ENCODE measurements at regions not wholly inside any gene's neighbourhood (a gene's known extent, or its start where the extent isn't known, plus 50 kb on each side); places are given as distances from the start of the nearest gene placed in this dataset.

DNA sequence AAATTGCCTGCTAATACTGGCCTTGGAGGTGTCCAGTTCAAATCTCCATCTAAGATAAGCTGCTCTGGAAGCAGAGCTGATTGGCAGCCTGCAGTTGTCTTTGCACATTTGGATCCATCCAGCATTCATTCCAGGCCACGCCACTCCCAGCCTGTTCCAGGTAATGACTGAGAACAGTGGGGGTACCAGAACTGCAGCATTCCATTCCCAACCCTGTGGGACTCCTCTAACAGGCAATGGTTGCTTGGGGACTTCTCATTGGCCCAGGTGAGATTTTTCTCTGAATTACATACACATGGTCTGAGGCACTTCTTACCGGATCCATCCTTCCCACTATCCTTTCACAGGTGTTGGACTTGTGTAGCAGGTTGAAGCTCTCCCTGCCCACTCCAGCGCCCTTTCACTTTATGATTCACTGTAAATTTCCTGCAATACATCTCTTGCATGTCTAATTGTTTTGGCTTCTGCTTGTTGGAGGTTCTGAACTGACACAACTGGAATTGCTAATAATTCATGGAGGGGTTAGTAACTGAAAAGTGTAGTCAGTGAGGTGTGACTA is 206.1 kb upstream of the ZFHX3 start:
- Histone ChIP-seq H3K4me3 (ENCODE audit: insufficient read depth, low read length) (no peak overlapping the region), H4K20me1 (ENCODE audit: insufficient read depth, low read length) (no peaks in the 10 kb centered on the region), H3K9me3 (ENCODE audit: low read depth, low read length) (no peaks in the 10 kb centered on the region), H3K36me3 (ENCODE audit: insufficient read depth, low read length) (no peaks in the 10 kb centered on the region), H3K27ac (ENCODE audit: low read depth, low read length) (no peak overlapping the region), H3K4me1 (ENCODE audit: insufficient read depth, low read length) (no peaks in the 10 kb centered on the region), H3K27me3 (ENCODE audit: insufficient read depth, low read length) (no peaks in the 10 kb centered on the region), H2AFZ (ENCODE audit: low read length) (no peak overlapping the region), H3K79me2 (ENCODE audit: insufficient read depth, low read length) (no peaks in the 10 kb centered on the region), H3K4me2 (ENCODE audit: insufficient read depth, low read length) (no peak overlapping the region)
- DNase-seq (ENCODE audit: insufficient read length, low spot score, missing footprints): no peak
- TF ChIP-seq, protein P1, sequence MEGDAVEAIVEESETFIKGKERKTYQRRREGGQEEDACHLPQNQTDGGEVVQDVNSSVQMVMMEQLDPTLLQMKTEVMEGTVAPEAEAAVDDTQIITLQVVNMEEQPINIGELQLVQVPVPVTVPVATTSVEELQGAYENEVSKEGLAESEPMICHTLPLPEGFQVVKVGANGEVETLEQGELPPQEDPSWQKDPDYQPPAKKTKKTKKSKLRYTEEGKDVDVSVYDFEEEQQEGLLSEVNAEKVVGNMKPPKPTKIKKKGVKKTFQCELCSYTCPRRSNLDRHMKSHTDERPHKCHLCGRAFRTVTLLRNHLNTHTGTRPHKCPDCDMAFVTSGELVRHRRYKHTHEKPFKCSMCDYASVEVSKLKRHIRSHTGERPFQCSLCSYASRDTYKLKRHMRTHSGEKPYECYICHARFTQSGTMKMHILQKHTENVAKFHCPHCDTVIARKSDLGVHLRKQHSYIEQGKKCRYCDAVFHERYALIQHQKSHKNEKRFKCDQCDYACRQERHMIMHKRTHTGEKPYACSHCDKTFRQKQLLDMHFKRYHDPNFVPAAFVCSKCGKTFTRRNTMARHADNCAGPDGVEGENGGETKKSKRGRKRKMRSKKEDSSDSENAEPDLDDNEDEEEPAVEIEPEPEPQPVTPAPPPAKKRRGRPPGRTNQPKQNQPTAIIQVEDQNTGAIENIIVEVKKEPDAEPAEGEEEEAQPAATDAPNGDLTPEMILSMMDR (IDR thresholded peaks at IDR 0.05; ENCODE audit: extremely low read depth, low read depth, low read length): no peak

DNA sequence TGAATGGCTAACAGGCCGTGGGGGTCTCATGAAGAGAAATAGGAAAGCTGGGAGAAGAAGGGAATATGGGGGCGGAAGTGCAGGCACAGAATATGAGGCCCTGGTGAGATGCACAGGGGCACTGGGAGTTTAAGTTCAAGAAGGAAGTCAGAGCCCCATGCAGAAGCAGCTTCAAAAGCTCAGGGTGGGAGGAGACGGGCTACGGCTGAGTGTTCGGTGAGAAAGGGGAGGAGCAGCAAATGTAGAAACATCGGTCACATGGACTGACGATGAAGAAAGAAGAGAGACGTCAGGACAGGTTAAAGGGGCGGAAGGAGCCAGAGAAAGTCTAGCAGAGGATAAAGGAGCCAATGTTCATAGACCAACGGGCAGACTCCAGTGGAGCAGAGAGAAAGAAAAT is 204.5 kb upstream of the ZFHX3 start:
- Histone ChIP-seq H3K79me2 (ENCODE audit: insufficient read depth, low read length) (no peaks in the 10 kb centered on the region), H2AFZ (ENCODE audit: low read length) (no peak overlapping the region), H3K4me2 (ENCODE audit: insufficient read depth, low read length) (no peak overlapping the region), H3K4me3 (ENCODE audit: insufficient read depth, low read length) (no peak overlapping the region), H3K27ac (ENCODE audit: low read depth, low read length) (no peak overlapping the region), H3K9me3 (ENCODE audit: low read depth, low read length) (no peaks in the 10 kb centered on the region), H3K36me3 (ENCODE audit: insufficient read depth, low read length) (no peaks in the 10 kb centered on the region), H3K27me3 (ENCODE audit: insufficient read depth, low read length) (no peaks in the 10 kb centered on the region), H4K20me1 (ENCODE audit: insufficient read depth, low read length) (no peaks in the 10 kb centered on the region), H3K4me1 (ENCODE audit: insufficient read depth, low read length) (no peaks in the 10 kb centered on the region)
- TF ChIP-seq, protein P1 (IDR thresholded peaks at IDR 0.05; ENCODE audit: extremely low read depth, low read depth, low read length): no peak
- no peak for DNase-seq (ENCODE audit: insufficient read length, low spot score, missing footprints)

DNA sequence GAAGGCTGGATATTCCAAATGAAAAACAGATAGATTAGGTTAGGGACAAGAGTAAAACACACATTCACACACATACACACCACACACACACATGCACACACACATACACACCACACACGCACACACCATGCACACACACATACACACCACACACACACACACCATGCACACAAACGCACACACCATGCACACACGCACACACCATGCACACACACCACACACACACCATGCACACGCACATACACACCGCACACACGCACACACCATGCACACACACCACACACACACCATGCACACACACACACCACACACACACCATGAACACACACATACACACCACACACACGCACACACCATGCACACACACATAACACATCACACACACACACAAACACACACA is 203.7 kb upstream of the ZFHX3 start:
- Histone ChIP-seq H3K36me3 (ENCODE audit: insufficient read depth, low read length) (no peaks in the 10 kb centered on the region), H3K4me1 (ENCODE audit: insufficient read depth, low read length) (no peaks in the 10 kb centered on the region), H3K4me2 (ENCODE audit: insufficient read depth, low read length) (no peak overlapping the region), H4K20me1 (ENCODE audit: insufficient read depth, low read length) (no peaks in the 10 kb centered on the region), H3K4me3 (ENCODE audit: insufficient read depth, low read length) (no peak overlapping the region), H3K27ac (ENCODE audit: low read depth, low read length) (no peak overlapping the region), H2AFZ (ENCODE audit: low read length) (no peak overlapping the region), H3K27me3 (ENCODE audit: insufficient read depth, low read length) (no peaks in the 10 kb centered on the region), H3K9me3 (ENCODE audit: low read depth, low read length) (no peaks in the 10 kb centered on the region), H3K79me2 (ENCODE audit: insufficient read depth, low read length) (no peaks in the 10 kb centered on the region)
- no peak for DNase-seq (ENCODE audit: insufficient read length, low spot score, missing footprints)
- TF ChIP-seq, protein P1 (IDR thresholded peaks at IDR 0.05; ENCODE audit: extremely low read depth, low read depth, low read length): no peak

DNA sequence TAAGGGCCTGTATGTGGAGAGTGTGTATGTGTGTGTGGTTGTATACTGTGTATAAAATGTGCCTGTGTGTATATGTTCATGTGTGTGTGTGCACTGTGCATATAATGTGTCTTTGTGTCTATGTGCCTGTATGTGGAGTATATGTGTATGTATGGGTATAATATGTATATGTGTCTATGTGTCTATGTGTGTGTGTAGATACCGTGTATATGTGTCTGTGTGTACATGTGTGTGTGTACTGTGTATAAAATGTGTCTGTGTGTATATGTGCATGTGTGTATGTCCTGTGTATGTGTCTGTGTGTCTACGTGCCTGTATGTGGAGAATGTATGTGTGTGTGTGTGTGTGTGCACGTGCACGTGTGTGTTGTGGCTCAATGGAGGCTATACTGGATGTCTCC is 200.4 kb upstream of the ZFHX3 start:
- H3K4me1 ChIP-seq (ENCODE audit: insufficient read depth, low read length): no peaks in the 10 kb centered on the region
- no peaks in the 10 kb centered on the region for H3K27me3 ChIP-seq (ENCODE audit: insufficient read depth, low read length)
- TF ChIP-seq, protein P1 (IDR thresholded peaks at IDR 0.05; ENCODE audit: extremely low read depth, low read depth, low read length): no peak
- H2AFZ ChIP-seq (ENCODE audit: low read length): no peak overlapping the region
- H4K20me1 ChIP-seq (ENCODE audit: insufficient read depth, low read length): no peaks in the 10 kb centered on the region
- H3K4me2 ChIP-seq (ENCODE audit: insufficient read depth, low read length): no peak overlapping the region
- no peak for DNase-seq (ENCODE audit: insufficient read length, low spot score, missing footprints)
- H3K27ac ChIP-seq (ENCODE audit: low read depth, low read length): no peak overlapping the region
- H3K36me3 ChIP-seq (ENCODE audit: insufficient read depth, low read length): no peaks in the 10 kb centered on the region
- no peaks in the 10 kb centered on the region for H3K9me3 ChIP-seq (ENCODE audit: low read depth, low read length)
- H3K4me3 ChIP-seq (ENCODE audit: insufficient read depth, low read length): no peak overlapping the region
- no peaks in the 10 kb centered on the region for H3K79me2 ChIP-seq (ENCODE audit: insufficient read depth, low read length)
